ENCODE measurements at regions not wholly inside any gene's neighbourhood (a gene's known extent, or its start where the extent isn't known, plus 50 kb on each side); places are given as distances from the start of the nearest gene placed in this dataset.
"Not testable (repeated sequence)": the region's sequence is repeated elsewhere in the genome, so short reads cannot be mapped to it uniquely, and the experiment has no call there.

- TF ChIP-seq GLIS3 (CRISPR knock-in tag; IDR thresholded peaks at IDR 0.05) (no peak), TCF4 (CRISPR knock-in tag; IDR thresholded peaks at IDR 0.05; ENCODE audit: borderline replicate concordance) (no peak), PPARA (CRISPR knock-in tag; IDR thresholded peaks at IDR 0.05; ENCODE audit: borderline replicate concordance) (no peak), TSHZ2 (CRISPR knock-in tag; IDR thresholded peaks at IDR 0.05) (no peak), CSDC2 (CRISPR knock-in tag; IDR thresholded peaks at IDR 0.05) (no peak), PATZ1 (CRISPR knock-in tag; IDR thresholded peaks at IDR 0.05; ENCODE audit: borderline replicate concordance) (no peak), BACH2 (CRISPR knock-in tag; IDR thresholded peaks at IDR 0.05; ENCODE audit: borderline replicate concordance) (no peak), ZC3H10 (CRISPR knock-in tag; IDR thresholded peaks at IDR 0.05) (no peak), ZFP30 (CRISPR knock-in tag; IDR thresholded peaks at IDR 0.05) (no peak), RARB (CRISPR knock-in tag; IDR thresholded peaks at IDR 0.05) (no peak), CSRNP3 (CRISPR knock-in tag; IDR thresholded peaks at IDR 0.05) (no peak), ZNF8 (CRISPR knock-in tag; IDR thresholded peaks at IDR 0.05) (no peak), ISL1 (CRISPR knock-in tag; IDR thresholded peaks at IDR 0.05) (no peak), ZNF565 (CRISPR knock-in tag; conservative IDR thresholded peaks at IDR 0.05; ENCODE audit: low read depth) (no peak)
- ATAC-seq = no peak
Observed at GRCh38 chr7:55261386-55261770, 103.8 kb upstream of the LANCL2 start.

- not testable (repeated sequence) for ATAC-seq
Observed at GRCh38 chr7:55265328-55265727, 99.8 kb upstream of the LANCL2 start.

GRCh38 chr7:55265836-55266642, 99.1 kb upstream of the LANCL2 start:
- TF ChIP-seq ARNTL (CRISPR knock-in tag; IDR thresholded peaks at IDR 0.05; ENCODE audit: borderline replicate concordance, low read depth) = no peak
- no peak for TF ChIP-seq CSDC2 (CRISPR knock-in tag; IDR thresholded peaks at IDR 0.05)
- TF ChIP-seq ZC3H10 (CRISPR knock-in tag; IDR thresholded peaks at IDR 0.05) = no peak
- TF ChIP-seq TSHZ2 (CRISPR knock-in tag; IDR thresholded peaks at IDR 0.05) = no peak
- TF ChIP-seq ESRRG (CRISPR knock-in tag; IDR thresholded peaks at IDR 0.05) = no peak
- no peak for TF ChIP-seq SNAI2 (CRISPR knock-in tag; IDR thresholded peaks at IDR 0.05)
- no peak for TF ChIP-seq ISL1 (CRISPR knock-in tag; IDR thresholded peaks at IDR 0.05)
- TF ChIP-seq PPARA (CRISPR knock-in tag; IDR thresholded peaks at IDR 0.05; ENCODE audit: borderline replicate concordance) = no peak
- no peak for TF ChIP-seq RARB (CRISPR knock-in tag; IDR thresholded peaks at IDR 0.05)
- no peak for TF ChIP-seq ZFP3 (CRISPR knock-in tag; IDR thresholded peaks at IDR 0.05)
- no peak for TF ChIP-seq ZNF70 (CRISPR knock-in tag; IDR thresholded peaks at IDR 0.05)
- TF ChIP-seq CREB5 (CRISPR knock-in tag; IDR thresholded peaks at IDR 0.05; ENCODE audit: low read depth) = no peak

More at GRCh38 chr7:55265836-55266642, 99.1 kb upstream of the LANCL2 start:
- ATAC-seq = no peak
